NCI-H2196 (cell line): ENCODE measurements at regions not wholly inside any gene's neighbourhood (a gene's known extent, or its start where the extent isn't known, plus 50 kb on each side); places are given as distances from the start of the nearest gene placed in this dataset.

Source experiments
- DNase-seq: peaks from one replicate; lab custom pipeline; 2025; ENCODE audit not compliant: unreplicated experiment; lab: John Stamatoyannopoulos, UW

- no peak for DNase-seq
Observed at GRCh38 chr1:193726722-193727121, 540.3 kb upstream of the B3GALT2 start.

- DNase-seq = no peak
Observed at GRCh38 chr1:193712392-193712791, 526.0 kb upstream of the B3GALT2 start.

- no peak for DNase-seq
Observed at GRCh38 chr1:193709607-193710006, 523.2 kb upstream of the B3GALT2 start.

- DNase-seq = no peak
Observed at GRCh38 chr1:193707271-193708021, 521.0 kb upstream of the B3GALT2 start.

- no peak for DNase-seq
Observed at GRCh38 chr1:193706766-193707165, 520.4 kb upstream of the B3GALT2 start.

- no peak for DNase-seq
Observed at GRCh38 chr1:193705554-193705981, 519.2 kb upstream of the B3GALT2 start.

GRCh38 chr1:193703655-193704054 lies 517.2 kb upstream of the B3GALT2 start:
- DNase-seq = no peak

GRCh38 chr1:193703121-193703520 lies 516.7 kb upstream of the B3GALT2 start:
- DNase-seq = no peak

GRCh38 chr1:193701759-193702158 lies 515.3 kb upstream of the B3GALT2 start:
- DNase-seq = no peak

- no peak for DNase-seq
Observed at GRCh38 chr1:193700710-193701355, 514.4 kb upstream of the B3GALT2 start.

GRCh38 chr1:193699261-193699660 lies 512.8 kb upstream of the B3GALT2 start:
- DNase-seq = no peak

- DNase-seq = no peak
Observed at GRCh38 chr1:193697776-193698175, 511.4 kb upstream of the B3GALT2 start.

GRCh38 chr1:193697115-193697762 lies 510.8 kb upstream of the B3GALT2 start:
- DNase-seq = no peak

- DNase-seq = no peak
Observed at GRCh38 chr1:193694741-193695140, 508.3 kb upstream of the B3GALT2 start.

GRCh38 chr1:193685986-193686385 lies 499.6 kb upstream of the B3GALT2 start:
- no peak for DNase-seq

GRCh38 chr1:193681422-193681821 lies 495.0 kb upstream of the B3GALT2 start:
- no peak for DNase-seq

- no peak for DNase-seq
Observed at GRCh38 chr1:193680924-193681316, 494.5 kb upstream of the B3GALT2 start.

- DNase-seq = no peak
Observed at GRCh38 chr1:193680247-193680923, 494.0 kb upstream of the B3GALT2 start.

GRCh38 chr1:193677874-193678273 lies 491.5 kb upstream of the B3GALT2 start:
- DNase-seq = no peak

GRCh38 chr1:193676996-193677549 lies 490.7 kb upstream of the B3GALT2 start:
- DNase-seq = no peak

GRCh38 chr1:193674292-193674944 lies 488.0 kb upstream of the B3GALT2 start:
- no peak for DNase-seq
